K562 (cell line): ENCODE measurements at regions not wholly inside any gene's neighbourhood (a gene's known extent, or its start where the extent isn't known, plus 50 kb on each side); places are given as distances from the start of the nearest gene placed in this dataset.

Source experiments
- ATAC-seq: fragments of 200-7000 bp; cut with Tn5 transposase; 3 replicates; pipeline ENCODE4 v1.9.1; 2020; ENCODE audit warnings: moderate library complexity
- BruUV-seq: library from RNA; stranded (reverse); fragments of 400-500 nt; replicated peaks from 2 replicates; lab custom pipeline; 2021; lab: Mats Ljungman, UMichigan
- CTCF ChIA-PET: fragments of 300-600 bp; formaldehyde crosslinking; extraction: SDS; loops from one replicate; lab custom pipeline; 2021; ENCODE audit warnings: low intra/inter-chr PET ratio; lab: Yijun Ruan, JAX
- POLR2A ChIA-PET: fragments of 300-600, 350-650 bp; sonication (Branson Sonifier 250); formaldehyde crosslinking; extraction: SDS; loops from one replicate; lab custom pipeline; 2021; ENCODE audit warnings: antibody characterized with exemption, inconsistent platforms; lab: Yijun Ruan, JAX
- DNase-seq, 4 experiments: peaks; one replicate each; pipeline versions ENCODE4 v3.0.0 to v3.0.0-alpha.2; 2011 to 2018; ENCODE audit warnings: low spot score in 3 of 4, mixed read lengths in 3 of 4; ENCODE audit errors: extremely low read depth in 1 of 4
- FAIRE-seq: peaks from 2 replicates; lab custom pipeline; 2011; peaks lifted over from hg19 to GRCh38; lab: Jason Lieb, UNC
- H2AFZ ChIP-seq: 2 replicates; pipeline ENCODE4 v1.6.0; 2011; ENCODE audit warnings: low read depth, low read length, control low read depth, inconsistent platforms
- H3K27ac ChIP-seq: fragments of 200-600 bp; 3 replicates; pipeline ENCODE4 v1.8.0; 2011; ENCODE audit warnings: low read depth, mild to moderate bottlenecking, control low read depth, inconsistent platforms, low read length, moderate library complexity, mixed read lengths; ENCODE audit errors: extremely low read depth
- H3K27me3 ChIP-seq, 2 experiments: fragments of 300-600 bp in 1 of 2; 2 replicates in 1 of 2; 3 replicates in 1 of 2; pipeline versions ENCODE4 v1.6.0 to v1.8.0; 2011; ENCODE audit warnings: inconsistent platforms in 2 of 2, low read length in 2 of 2, mild to moderate bottlenecking in 1 of 2, mixed read lengths in 1 of 2, moderate library complexity in 1 of 2; ENCODE audit not compliant: control insufficient read depth in 2 of 2, insufficient read depth in 2 of 2
- H3K36me3 ChIP-seq: fragments of 300-600 bp; 3 replicates; pipeline ENCODE4 v1.8.0; 2011; ENCODE audit warnings: mild to moderate bottlenecking, low read length, inconsistent platforms; ENCODE audit not compliant: control insufficient read depth, insufficient read depth
- H3K4me1 ChIP-seq, 2 experiments: fragments of 200-600 bp in 1 of 2; replicated peaks in 1 of 2; 2 replicates in 1 of 2; 3 replicates in 1 of 2; pipeline versions ENCODE4 v1.5.1 to v1.8.0; 2011; ENCODE audit warnings: inconsistent platforms in 2 of 2, low read length in 2 of 2, mild to moderate bottlenecking in 1 of 2, mixed read lengths in 1 of 2, moderate library complexity in 1 of 2; ENCODE audit not compliant: control insufficient read depth in 2 of 2, insufficient read depth in 2 of 2
- H3K4me2 ChIP-seq: 2 replicates; pipeline ENCODE4 v1.6.1; 2011; ENCODE audit warnings: low read length, control low read depth, inconsistent platforms, mixed read lengths; ENCODE audit not compliant: insufficient read depth
- H3K4me3 ChIP-seq: fragments of 200-600 bp; sonication (generic), shearing (Covaris generic); 2 replicates; pipeline ENCODE4 v1.5.1; 2016; ENCODE audit warnings: control low read depth, inconsistent platforms
- H3K79me2 ChIP-seq: fragments of 200-600 bp; 3 replicates; pipeline ENCODE4 v1.8.0; 2011; ENCODE audit warnings: low read length, inconsistent platforms; ENCODE audit not compliant: control insufficient read depth, insufficient read depth
- H3K9ac ChIP-seq, 2 experiments: 2 replicates each; pipeline versions ENCODE4 v1.6.0 to v1.6.1; 2011; ENCODE audit warnings: low read depth in 2 of 2, low read length in 2 of 2, control low read depth in 1 of 2, inconsistent platforms in 1 of 2, mild to moderate bottlenecking in 1 of 2, mixed read lengths in 1 of 2; ENCODE audit not compliant: insufficient read depth in 1 of 2
- H3K9me1 ChIP-seq: one replicate; pipeline ENCODE4 v1.6.0; 2011; ENCODE audit warnings: inconsistent platforms, mild to moderate bottlenecking, low read length, moderate library complexity; ENCODE audit not compliant: control insufficient read depth, insufficient read depth
- H3K9me3 ChIP-seq: replicated peaks from 2 replicates; pipeline ENCODE4 v1.5.1; 2011; ENCODE audit warnings: low read depth, low read length, inconsistent platforms; ENCODE audit not compliant: control insufficient read depth, insufficient read depth
- H4K20me1 ChIP-seq: replicated peaks from 2 replicates; pipeline ENCODE4 v1.6.1; 2011; ENCODE audit warnings: low read length, inconsistent platforms, mixed read lengths; ENCODE audit not compliant: control insufficient read depth, insufficient read depth
- HDGF ChIP-seq: fragments of 450-650 bp; IDR thresholded peaks from 2 replicates; pipeline ENCODE4 v1.6.1; 2016
- HNRNPK ChIP-seq: fragments of 200-400 bp; formaldehyde crosslinking; IDR thresholded peaks from one replicate; pipeline ENCODE4 v1.6.1; 2018; ENCODE audit warnings: mild to moderate bottlenecking, low read depth, low read length; ENCODE audit not compliant: poor library complexity, severe bottlenecking
- KDM4B ChIP-seq, 2 experiments: fragments of 450-650 bp in 1 of 2; sonication (generic) in 1 of 2; IDR thresholded peaks; 2 replicates each; pipeline ENCODE4 v1.6.1; 2016 to 2017; ENCODE audit warnings: borderline replicate concordance in 2 of 2, antibody characterized with exemption in 1 of 2, low read depth in 1 of 2, mild to moderate bottlenecking in 1 of 2
- KHSRP ChIP-seq: fragments of 450-650 bp; IDR thresholded peaks from 2 replicates; pipeline ENCODE4 v1.6.1; 2017
- MED1 ChIP-seq: sonication (generic); formaldehyde crosslinking; IDR thresholded peaks from 2 replicates; pipeline ENCODE4 v1.8.1; 2023; ENCODE audit warnings: missing genetic modification reagents, borderline replicate concordance
- ZC3H11A ChIP-seq: IDR thresholded peaks from 2 replicates; pipeline ENCODE4 v1.6.1; 2012; ENCODE audit warnings: low read depth, low read length, improper control_type of control experiment
- WGBS: fragments of 100-300 bp; shearing (Covaris generic); methylation state at CpG from one replicate; pipeline ENCODE4 v1.1.6; 2016; ENCODE audit warnings: low coverage, mixed read lengths; ENCODE audit not compliant: insufficient coverage; ENCODE audit errors: missing lambda C conversion rate; 5-methylcytosine and 5-hydroxymethylcytosine counted together
- in situ Hi-C: fragments of 300-500 bp; cut with MboI; formaldehyde crosslinking; loops from 4 replicates; pipeline ENCODE4 v1.15.0; 2018; ENCODE audit warnings: inconsistent platforms, mixed read lengths
- intact Hi-C: fragments of 100-400 bp; cut with micrococcal nuclease; formaldehyde crosslinking; loops from 2 replicates; pipeline ENCODE4 v1.14.2; 2022
- TF ChIP-seq, protein P1 (sequence below): fragments of 250-450 bp; sonication (Bioruptor Pico); IDR thresholded peaks from 2 replicates; pipeline ENCODE4 v1.5.1; 2021; ENCODE audit warnings: mild to moderate bottlenecking
- TF ChIP-seq, protein P2 (sequence below): fragments of 200-800 bp; sonication (Bioruptor generic); IDR thresholded peaks from 2 replicates; pipeline ENCODE4 v1.6.1; 2017; ENCODE audit warnings: missing genetic modification characterization, missing compliant biosample characterization
- TF ChIP-seq, protein P3 (sequence below): fragments of 250-450 bp; sonication (Bioruptor Pico); IDR thresholded peaks from 2 replicates; pipeline ENCODE4 v1.9.0; 2021; ENCODE audit warnings: mild to moderate bottlenecking, inconsistent platforms

DNA sequence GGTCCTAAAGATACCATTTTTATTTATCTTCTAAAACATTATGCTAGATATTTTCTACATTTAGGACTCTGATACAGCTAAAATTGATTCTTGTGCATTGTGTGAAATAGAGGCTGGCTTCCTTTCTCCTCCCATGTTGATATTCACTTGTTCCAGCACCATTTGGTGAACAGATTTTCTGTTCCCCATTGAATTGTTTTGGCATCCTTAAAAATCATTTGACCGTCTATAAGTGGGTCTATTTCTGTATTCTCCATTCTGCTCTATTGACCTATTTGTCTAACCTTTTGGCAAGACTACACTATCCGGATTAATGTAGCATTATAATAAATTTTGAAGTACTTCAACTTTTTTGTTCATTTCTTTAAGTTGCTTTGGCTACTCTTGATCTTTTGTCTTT is 2689.2 kb downstream of the PCDH9 start:
- H3K4me1 ChIP-seq, result no peaks in the 10 kb centered on the region
- BruUV-seq, result no TSS peak
- 0% methylated on average over 2 of the region's 2 CpGs for WGBS
- no peak for ATAC-seq
- ChIA-PET POLR2A (no interaction called here), CTCF (no interaction called here)
- no peak overlapping the region for H3K4me3 ChIP-seq
- no peak overlapping the region for H3K27ac ChIP-seq
- H3K79me2 ChIP-seq, result no peaks in the 10 kb centered on the region
- no peak for FAIRE-seq
- no peak overlapping the region for H3K4me2 ChIP-seq
- H3K9ac ChIP-seq, result no peak overlapping the region
- DNase-seq, result no peak
- intact Hi-C loops, result no loop called here
- H2AFZ ChIP-seq, result no peak overlapping the region
- H3K9me1 ChIP-seq, result no peaks in the 10 kb centered on the region
- in situ Hi-C loops, result no loop called here
- H3K27me3 ChIP-seq, result no peaks in the 10 kb centered on the region
- H3K36me3 ChIP-seq, result no peaks in the 10 kb centered on the region
- H3K9me3 ChIP-seq, result no peaks in the 10 kb centered on the region
- H4K20me1 ChIP-seq, result no peaks in the 10 kb centered on the region
- TF ChIP-seq KHSRP (no peak), KDM4B (IDR thresholded peaks at IDR 0.05; ENCODE audit: borderline replicate concordance in 2 of 2, low read depth in 1 of 2) (no peak), HDGF (no peak), ZC3H11A (no peak), HNRNPK (no peak), MED1 (CRISPR knock-in tag) (no peak)
- TF ChIP-seq, protein P1, sequence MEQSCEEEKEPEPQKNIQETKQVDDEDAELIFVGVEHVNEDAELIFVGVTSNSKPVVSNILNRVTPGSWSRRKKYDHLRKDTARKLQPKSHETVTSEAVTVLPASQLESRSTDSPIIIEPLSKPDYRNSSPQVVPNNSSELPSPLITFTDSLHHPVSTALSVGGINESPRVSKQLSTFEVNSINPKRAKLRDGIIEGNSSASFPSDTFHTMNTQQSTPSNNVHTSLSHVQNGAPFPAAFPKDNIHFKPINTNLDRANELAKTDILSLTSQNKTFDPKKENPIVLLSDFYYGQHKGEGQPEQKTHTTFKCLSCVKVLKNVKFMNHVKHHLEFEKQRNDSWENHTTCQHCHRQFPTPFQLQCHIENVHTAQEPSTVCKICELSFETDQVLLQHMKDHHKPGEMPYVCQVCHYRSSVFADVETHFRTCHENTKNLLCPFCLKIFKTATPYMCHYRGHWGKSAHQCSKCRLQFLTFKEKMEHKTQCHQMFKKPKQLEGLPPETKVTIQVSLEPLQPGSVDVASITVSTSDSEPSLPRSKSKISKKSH (CRISPR knock-in tag), result no peak
- TF ChIP-seq, protein P2, sequence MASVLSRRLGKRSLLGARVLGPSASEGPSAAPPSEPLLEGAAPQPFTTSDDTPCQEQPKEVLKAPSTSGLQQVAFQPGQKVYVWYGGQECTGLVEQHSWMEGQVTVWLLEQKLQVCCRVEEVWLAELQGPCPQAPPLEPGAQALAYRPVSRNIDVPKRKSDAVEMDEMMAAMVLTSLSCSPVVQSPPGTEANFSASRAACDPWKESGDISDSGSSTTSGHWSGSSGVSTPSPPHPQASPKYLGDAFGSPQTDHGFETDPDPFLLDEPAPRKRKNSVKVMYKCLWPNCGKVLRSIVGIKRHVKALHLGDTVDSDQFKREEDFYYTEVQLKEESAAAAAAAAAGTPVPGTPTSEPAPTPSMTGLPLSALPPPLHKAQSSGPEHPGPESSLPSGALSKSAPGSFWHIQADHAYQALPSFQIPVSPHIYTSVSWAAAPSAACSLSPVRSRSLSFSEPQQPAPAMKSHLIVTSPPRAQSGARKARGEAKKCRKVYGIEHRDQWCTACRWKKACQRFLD, result no peak
- TF ChIP-seq, protein P3, sequence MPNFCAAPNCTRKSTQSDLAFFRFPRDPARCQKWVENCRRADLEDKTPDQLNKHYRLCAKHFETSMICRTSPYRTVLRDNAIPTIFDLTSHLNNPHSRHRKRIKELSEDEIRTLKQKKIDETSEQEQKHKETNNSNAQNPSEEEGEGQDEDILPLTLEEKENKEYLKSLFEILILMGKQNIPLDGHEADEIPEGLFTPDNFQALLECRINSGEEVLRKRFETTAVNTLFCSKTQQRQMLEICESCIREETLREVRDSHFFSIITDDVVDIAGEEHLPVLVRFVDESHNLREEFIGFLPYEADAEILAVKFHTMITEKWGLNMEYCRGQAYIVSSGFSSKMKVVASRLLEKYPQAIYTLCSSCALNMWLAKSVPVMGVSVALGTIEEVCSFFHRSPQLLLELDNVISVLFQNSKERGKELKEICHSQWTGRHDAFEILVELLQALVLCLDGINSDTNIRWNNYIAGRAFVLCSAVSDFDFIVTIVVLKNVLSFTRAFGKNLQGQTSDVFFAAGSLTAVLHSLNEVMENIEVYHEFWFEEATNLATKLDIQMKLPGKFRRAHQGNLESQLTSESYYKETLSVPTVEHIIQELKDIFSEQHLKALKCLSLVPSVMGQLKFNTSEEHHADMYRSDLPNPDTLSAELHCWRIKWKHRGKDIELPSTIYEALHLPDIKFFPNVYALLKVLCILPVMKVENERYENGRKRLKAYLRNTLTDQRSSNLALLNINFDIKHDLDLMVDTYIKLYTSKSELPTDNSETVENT, result no peak
